HEK293 (cell line): ENCODE measurements at regions not wholly inside any gene's neighbourhood (a gene's known extent, or its start where the extent isn't known, plus 50 kb on each side); places are given as distances from the start of the nearest gene placed in this dataset.

Experiments used
- CTCF ChIP-seq: fragments of 450-650 bp; formaldehyde crosslinking; IDR thresholded peaks from 2 replicates; pipeline ENCODE4 v1.5.1; 2016; ENCODE audit warnings: missing biosample characterization, missing genetic modification characterization
- IKZF3 ChIP-seq: fragments of 450-650 bp; IDR thresholded peaks from 2 replicates; pipeline ENCODE4 v1.5.0; 2018; ENCODE audit warnings: missing biosample characterization, mild to moderate bottlenecking, missing genetic modification characterization, moderate library complexity
- KLF10 ChIP-seq: fragments of 450-650 bp; IDR thresholded peaks from 2 replicates; pipeline ENCODE4 v1.5.1; 2018; ENCODE audit warnings: missing biosample characterization, mild to moderate bottlenecking, missing genetic modification characterization
- KLF7 ChIP-seq: fragments of 450-650 bp; formaldehyde crosslinking; IDR thresholded peaks from 2 replicates; pipeline ENCODE4 v1.5.1; 2016; ENCODE audit warnings: missing biosample characterization, missing genetic modification characterization, borderline replicate concordance
- PRDM10 ChIP-seq: fragments of 450-650 bp; formaldehyde crosslinking; IDR thresholded peaks from 2 replicates; pipeline ENCODE4 v1.5.1; 2016; ENCODE audit warnings: missing biosample characterization, missing genetic modification characterization
- REST ChIP-seq: fragments of 450-650 bp; formaldehyde crosslinking; IDR thresholded peaks from 2 replicates; pipeline ENCODE4 v1.5.1; 2016; ENCODE audit warnings: missing biosample characterization, missing genetic modification characterization
- ZBTB20 ChIP-seq: fragments of 450-650 bp; formaldehyde crosslinking; IDR thresholded peaks from 2 replicates; pipeline ENCODE4 v1.5.1; 2016; ENCODE audit warnings: missing biosample characterization, missing genetic modification characterization
- ZNF23 ChIP-seq: fragments of 450-650 bp; formaldehyde crosslinking; IDR thresholded peaks from 2 replicates; pipeline ENCODE4 v1.5.1; 2016; ENCODE audit warnings: missing biosample characterization, missing genetic modification characterization, borderline replicate concordance
- ZNF311 ChIP-seq: fragments of 450-650 bp; formaldehyde crosslinking; IDR thresholded peaks from 2 replicates; pipeline ENCODE4 v1.5.1; 2017; ENCODE audit warnings: missing biosample characterization, missing genetic modification characterization, borderline replicate concordance
- ZNF398 ChIP-seq: fragments of 450-650 bp; formaldehyde crosslinking; IDR thresholded peaks from 2 replicates; pipeline ENCODE4 v1.5.1; 2017; ENCODE audit warnings: missing biosample characterization, missing genetic modification characterization
- ZNF561 ChIP-seq: fragments of 450-650 bp; IDR thresholded peaks from 2 replicates; pipeline ENCODE4 v1.5.1; 2018; ENCODE audit warnings: missing biosample characterization, missing genetic modification characterization, borderline replicate concordance
- ZNF677 ChIP-seq: fragments of 450-650 bp; IDR thresholded peaks from 2 replicates; pipeline ENCODE4 v1.5.0; 2018; ENCODE audit warnings: missing biosample characterization, mild to moderate bottlenecking, missing genetic modification characterization, moderate library complexity
- ZNF704 ChIP-seq: fragments of 450-650 bp; formaldehyde crosslinking; IDR thresholded peaks from 2 replicates; pipeline ENCODE4 v1.5.1; 2016; ENCODE audit warnings: missing biosample characterization, missing genetic modification characterization

- TF ChIP-seq CTCF (tag by site-specific recombination), result no peak
- no peak for TF ChIP-seq ZNF398 (tag by site-specific recombination)
- no peak for TF ChIP-seq PRDM10 (tag by site-specific recombination)
- no peak for TF ChIP-seq ZNF561 (tag by site-specific recombination)
- no peak for TF ChIP-seq REST (tag by site-specific recombination)
- TF ChIP-seq ZNF311 (tag by site-specific recombination), result no peak
- TF ChIP-seq ZNF23, result no peak
- TF ChIP-seq IKZF3 (tag by site-specific recombination), result no peak
- TF ChIP-seq ZBTB20 (tag by site-specific recombination), result no peak
- TF ChIP-seq KLF10 (tag by site-specific recombination), result no peak
- TF ChIP-seq ZNF677 (tag by site-specific recombination), result no peak
- no peak for TF ChIP-seq KLF7
- TF ChIP-seq ZNF704 (tag by site-specific recombination), result no peak
Measured at GRCh38 chr17:71286625-71287024, 834.2 kb upstream of the SOX9 start.
